NCI-H345 treated with DMSO at 0.1 percent for 48 hours (cell line): ENCODE measurements at regions not wholly inside any gene's neighbourhood (a gene's known extent, or its start where the extent isn't known, plus 50 kb on each side); places are given as distances from the start of the nearest gene placed in this dataset.

Experiments used
- DNase-seq: peaks from one replicate; lab custom pipeline; 2025; ENCODE audit not compliant: unreplicated experiment; lab: John Stamatoyannopoulos, UW

DNA sequence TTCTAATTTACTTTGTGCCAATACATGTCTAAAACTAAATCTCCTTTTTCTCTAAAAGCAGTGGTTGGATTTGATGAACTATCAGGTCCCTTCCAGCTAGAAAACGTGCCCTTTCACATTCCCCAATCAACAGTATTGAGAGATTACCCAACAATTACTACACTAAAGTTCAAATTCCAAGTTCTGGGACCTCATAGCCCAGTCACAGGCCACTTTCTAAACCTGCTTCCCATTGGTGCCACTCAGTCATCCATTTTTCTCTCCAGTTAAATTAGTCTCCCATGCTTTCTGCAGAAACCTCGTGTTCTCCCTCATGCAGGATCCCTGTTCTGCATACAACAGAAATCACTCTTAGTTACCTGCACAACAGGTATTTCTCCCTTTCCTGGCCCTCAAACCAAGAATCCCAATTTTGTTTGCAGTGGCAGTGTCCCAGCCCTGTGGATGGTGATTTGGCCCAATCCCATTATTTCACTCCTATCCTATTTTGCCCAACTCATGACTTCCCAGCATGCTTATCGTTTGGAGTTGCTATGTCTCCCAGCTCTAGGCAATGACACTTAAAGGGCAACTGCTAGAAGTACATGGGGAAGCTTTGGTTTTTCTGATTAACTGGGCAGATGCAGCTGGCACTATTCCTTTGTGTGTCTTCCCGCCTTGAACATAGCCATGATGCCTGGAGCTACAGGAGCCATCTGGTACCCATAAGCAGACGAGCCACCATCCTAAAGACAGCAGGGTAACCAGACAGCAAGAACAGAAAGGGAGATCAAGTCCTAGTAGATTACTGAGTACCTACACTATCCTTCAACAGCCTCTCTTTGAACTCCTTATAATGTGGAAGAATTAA lies 224.2 kb downstream of the MINAR1 start:
- no peak for DNase-seq

- no peak for DNase-seq
Observed at GRCh38 chr15:79657722-79658121, 225.6 kb downstream of the MINAR1 start.

GRCh38 chr15:79659691-79660090 lies 227.6 kb downstream of the MINAR1 start:
- no peak for DNase-seq

DNA sequence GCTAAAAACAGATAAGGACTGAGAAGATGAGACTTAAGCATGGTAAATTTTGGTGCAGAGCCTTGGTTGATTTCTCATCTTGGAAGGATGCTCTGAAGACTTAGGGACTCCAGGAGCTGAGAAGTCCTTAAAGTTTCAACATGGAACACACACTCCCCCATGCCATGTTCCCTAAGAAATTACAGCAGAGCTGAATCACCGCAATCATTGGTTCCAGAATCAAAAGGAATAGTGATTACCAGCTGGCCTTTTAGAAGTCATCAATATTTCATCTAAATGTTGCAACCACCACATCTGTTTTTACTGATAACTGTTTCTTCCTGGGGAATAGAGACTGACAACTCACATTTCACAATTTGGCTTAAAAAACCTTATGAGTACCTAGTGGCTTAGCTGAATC lies 229.3 kb downstream of the MINAR1 start:
- no peak for DNase-seq

DNA sequence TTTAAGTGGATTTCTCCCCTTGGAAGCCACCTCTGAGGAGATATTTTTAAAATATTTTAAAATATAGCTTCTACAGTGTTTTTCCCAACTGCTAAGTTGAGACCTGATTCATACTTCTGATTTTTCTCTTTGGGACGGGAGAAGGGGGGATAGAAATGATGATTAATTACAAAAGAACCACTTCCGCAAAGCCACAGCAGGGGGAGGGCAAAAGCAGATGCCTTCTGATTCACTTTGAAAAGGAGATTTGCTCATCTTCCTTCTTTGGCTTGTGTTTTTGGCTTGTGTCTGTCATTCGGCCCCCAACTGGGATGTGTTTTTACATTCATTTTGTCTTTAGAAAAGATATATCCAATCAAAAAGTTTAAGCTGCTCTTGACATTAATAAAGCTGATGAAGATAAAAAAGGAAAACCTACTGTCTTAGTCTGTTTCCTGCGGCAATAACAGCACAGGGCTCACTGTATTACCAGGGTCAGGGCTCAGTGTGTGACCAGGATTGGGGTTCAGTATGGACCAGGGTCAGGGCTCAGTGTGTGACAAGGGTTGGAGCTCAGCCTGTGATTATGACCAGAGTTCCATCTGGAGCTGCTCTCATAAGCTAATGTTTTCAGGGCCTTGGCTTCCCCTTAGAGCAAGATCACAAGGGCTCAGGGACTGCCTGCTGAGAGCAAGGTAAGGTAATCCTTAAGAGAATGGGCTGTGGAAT lies 223.2 kb downstream of the MTHFS start:
- no peak for DNase-seq

GRCh38 chr15:79674124-79674465 lies 222.7 kb downstream of the MTHFS start:
- DNase-seq: no peak

DNA sequence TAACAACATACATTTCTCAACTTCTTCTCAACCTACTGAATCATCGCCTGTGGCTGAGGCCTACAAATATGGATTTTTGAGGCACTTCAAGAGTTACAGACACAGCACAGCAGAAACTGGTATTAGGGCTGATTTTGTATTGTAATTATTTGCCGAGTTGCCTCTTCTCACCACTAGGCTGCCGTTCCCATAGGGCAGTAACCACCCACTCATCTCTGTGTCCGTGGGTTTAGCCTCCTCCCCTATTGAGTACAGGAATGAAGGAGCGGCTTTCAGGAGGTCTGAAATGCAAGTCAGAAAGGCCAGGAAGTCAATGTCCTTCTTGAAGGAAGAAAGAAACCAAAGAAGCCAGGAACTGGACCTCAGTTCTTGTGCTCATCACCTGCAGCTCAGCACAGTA lies 220.8 kb downstream of the MTHFS start:
- DNase-seq: no peak

- no peak for DNase-seq
Observed at GRCh38 chr15:79676621-79677020, 220.2 kb downstream of the MTHFS start.

GRCh38 chr15:79677241-79677640 lies 219.6 kb downstream of the MTHFS start:
- no peak for DNase-seq

DNA sequence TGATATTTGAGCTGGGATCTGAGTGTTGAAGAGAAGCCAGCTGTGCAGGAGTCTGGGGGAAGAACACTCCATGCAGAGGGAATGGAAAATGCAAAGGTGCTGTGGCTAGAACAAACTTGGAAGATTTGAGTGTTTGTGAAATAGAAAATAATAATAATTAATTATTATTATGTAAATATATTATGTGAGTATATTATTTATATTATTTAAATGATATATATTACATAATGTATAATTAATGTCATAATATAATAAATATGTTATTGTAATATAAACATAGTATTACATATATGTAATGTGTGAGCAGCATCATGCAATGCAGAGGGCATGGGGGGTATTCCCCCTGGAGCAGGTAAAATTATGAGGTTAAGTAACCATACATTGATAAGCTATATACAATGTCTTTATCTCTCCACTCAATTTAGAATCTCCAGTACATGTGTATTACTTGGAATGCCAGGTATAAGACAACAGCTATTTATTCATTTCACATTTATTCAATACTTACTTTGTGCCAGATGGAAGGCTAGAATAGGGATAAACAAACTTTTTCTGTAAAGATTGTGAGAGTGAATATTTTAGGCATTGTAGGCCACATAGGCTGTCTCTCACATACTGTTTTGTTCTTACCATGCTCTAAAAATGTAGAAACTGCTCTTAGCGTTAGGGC lies 218.6 kb downstream of the MTHFS start:
- DNase-seq: no peak

DNA sequence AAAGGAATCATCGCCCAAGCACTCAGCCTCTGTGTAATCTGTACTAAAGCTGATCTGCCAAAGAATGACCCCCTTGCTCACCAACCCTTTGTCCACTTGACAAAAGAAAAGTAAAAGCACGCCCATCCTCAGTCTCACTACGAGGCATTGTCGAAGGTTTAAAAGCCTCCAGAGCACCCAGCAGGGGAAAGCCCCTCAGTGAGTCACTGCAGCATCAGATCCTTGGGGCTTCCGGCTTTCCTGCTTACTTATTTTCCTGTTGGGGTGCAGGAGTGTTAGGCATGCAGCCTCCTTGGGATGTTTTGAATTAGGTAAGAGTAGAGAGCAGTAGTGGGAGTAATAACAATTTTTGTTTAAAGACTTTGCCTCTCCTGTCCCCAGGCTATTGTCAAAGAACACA lies 216.1 kb downstream of the MTHFS start:
- no peak for DNase-seq

GRCh38 chr15:79682285-79682684 lies 214.5 kb downstream of the MTHFS start:
- no peak for DNase-seq

DNA sequence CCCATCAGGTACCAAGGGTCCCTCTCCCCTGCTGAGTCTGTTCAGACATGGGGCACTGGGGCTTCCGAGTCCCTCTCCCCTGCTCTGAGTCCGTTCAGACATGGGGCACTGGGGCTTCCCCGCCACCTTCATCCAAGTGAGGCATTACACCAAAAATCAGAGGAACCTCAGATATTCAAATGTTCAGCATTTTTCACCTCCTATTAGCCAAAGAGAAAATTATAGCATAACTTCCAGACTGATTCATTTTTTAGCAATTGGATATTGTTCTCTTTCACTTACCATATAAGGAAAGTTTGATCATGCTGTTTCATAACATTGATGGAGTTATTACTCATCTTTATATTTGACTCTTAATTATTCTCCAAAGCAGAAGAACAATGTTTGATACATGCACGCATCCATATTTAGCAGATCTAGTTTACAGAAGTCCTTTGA lies 213.9 kb downstream of the MTHFS start:
- DNase-seq: no peak

- DNase-seq: no peak
Observed at GRCh38 chr15:79689030-79689429, 207.8 kb downstream of the MTHFS start.

DNA sequence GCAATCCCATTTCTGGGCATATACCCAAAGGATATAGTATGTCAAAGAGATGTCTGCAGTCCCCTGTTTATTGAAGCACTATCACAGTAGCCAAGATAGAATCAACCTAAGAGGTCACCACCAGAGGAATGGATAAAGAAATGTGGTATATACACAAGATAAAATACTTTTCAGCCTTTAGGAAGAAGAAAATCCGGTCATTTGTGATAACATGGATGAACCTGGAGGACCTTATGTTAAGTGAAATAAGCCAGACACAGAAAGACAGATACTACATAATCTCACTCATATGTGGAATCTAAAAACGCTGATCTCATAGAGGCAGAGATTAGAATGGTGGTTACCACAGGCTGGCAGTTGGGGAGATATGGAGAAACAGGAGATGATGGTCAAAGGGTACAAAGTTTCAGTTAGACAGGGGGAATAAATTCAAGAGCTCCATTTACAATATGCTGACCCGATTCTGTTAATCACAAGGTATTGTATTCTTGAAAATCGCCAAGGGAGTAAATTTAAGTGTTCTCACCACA lies 195.8 kb downstream of the MTHFS start:
- DNase-seq: no peak

- no peak for DNase-seq
Observed at GRCh38 chr15:79702621-79703020, 194.2 kb downstream of the MTHFS start.

DNA sequence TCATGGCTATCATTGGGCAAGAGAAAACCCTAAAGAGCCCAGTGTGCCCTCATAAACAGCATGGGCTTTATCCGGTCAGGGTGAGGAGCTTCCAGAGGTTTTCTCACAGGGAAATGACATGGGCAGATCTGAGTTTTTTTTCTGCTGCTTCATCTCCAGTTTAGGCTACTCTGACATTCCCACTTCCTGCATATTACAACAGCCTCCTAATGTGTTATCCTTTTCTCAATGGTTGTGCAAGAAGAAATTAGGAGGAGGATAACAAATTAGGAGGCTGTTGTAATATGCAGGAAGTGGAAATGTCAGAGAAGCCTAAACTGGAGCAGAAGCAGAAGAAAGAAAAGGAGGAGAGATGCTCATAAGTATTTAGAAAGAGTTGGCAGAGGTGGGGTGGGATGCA lies 175.6 kb downstream of the MTHFS start:
- DNase-seq: no peak

DNA sequence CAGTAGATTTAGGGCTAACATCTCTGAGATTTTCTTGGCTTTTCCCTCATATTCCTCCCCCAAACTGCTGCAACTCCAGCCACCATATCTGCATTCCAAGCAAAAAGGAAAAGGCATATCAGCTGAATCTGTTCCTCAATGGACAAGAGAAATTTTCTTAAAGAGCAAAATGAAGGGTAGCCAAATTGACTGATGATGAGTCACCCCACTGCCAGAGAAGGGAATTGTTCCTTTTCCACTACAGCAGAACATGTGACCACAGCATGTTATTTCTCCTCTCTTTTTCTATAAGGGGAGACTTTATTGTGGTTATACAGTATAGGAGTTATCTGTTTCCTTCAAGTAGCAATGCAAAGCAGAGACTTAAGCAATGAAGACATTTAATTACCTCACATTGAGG lies 172.5 kb downstream of the MTHFS start:
- DNase-seq: no peak

- DNase-seq: no peak
Observed at GRCh38 chr15:79724804-79725203, 172.0 kb downstream of the MTHFS start.

DNA sequence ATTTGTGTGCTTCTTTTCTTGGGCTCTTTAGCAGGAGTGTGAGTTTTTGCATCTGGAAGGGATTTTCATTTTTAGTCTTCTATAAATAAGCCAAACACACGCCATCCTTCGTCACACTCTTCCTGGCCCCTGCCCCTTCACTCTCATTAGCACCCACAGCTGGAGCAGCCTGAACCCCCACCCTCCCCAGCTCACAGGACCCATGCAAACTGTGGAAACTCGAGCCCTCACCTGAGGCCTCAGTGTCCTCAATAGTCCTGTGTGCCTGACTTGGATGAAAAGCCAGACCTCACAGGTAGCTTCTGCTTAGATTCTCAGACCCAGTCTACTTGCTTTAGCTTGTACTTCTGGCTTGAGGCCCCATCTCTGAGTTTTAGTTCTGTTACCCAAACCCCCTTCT lies 167.9 kb downstream of the MTHFS start:
- no peak for DNase-seq

DNA sequence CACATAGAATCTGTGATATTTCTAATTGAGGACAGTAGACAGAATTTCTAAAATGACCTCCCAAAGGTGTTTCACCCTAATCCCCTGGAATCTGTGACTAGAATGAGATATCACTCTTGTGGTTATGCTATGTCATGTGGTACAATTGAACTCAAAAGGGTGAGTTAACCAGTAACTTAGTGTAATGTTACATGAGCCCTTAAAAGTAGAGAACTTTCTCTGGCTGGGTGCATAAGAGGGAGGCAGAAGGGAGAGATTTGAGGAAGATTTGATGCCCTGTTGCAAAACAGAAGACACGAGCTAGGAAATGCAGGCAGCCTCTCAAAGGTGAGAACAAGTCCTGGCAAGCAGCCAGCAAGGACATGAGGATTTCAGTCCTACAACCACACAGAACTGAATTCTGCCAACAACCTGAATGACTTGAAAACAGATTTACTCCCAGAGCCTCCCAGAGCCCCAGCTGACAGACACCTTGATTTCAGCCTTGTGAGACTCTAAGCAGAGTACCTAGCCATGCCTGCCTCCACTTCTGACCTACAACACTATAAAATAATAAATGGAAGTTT lies 160.3 kb downstream of the MTHFS start:
- DNase-seq: no peak
